HCT116 (cell line): ENCODE measurements at regions not wholly inside any gene's neighbourhood (a gene's known extent, or its start where the extent isn't known, plus 50 kb on each side); places are given as distances from the start of the nearest gene placed in this dataset.

ENCODE experiments used
- ATAC-seq: fragments of 200-7000 bp; cut with Tn5 transposase; 2 replicates; pipeline ENCODE4 v1.9.1; 2020; ENCODE audit warnings: mild to moderate bottlenecking, moderate library complexity
- BruUV-seq: library from RNA; stranded (reverse); fragments of 400-500 nt; replicated peaks from 2 replicates; lab custom pipeline; 2021; lab: Mats Ljungman, UMichigan
- CTCF ChIA-PET: fragments of 300-600 bp; sonication (Branson Sonifier 250); formaldehyde crosslinking; loops from one replicate; lab custom pipeline; 2021; ENCODE audit warnings: antibody characterized with exemption; lab: Charles Lee
- POLR2A ChIA-PET: fragments of 300-600, 350-600 bp; sonication (Branson Sonifier 250); formaldehyde crosslinking; loops from one replicate; lab custom pipeline; 2021; ENCODE audit warnings: antibody characterized with exemption; lab: Charles Lee
- RAD21 ChIA-PET, 2 experiments: fragments of 300-600 bp; sonication (Branson Sonifier 250); formaldehyde crosslinking; loops; one replicate each; lab custom pipeline; 2023; ENCODE audit warnings: low total read pairs in 2 of 2; ENCODE audit not compliant: uncharacterized antibody in 2 of 2, unreplicated experiment in 2 of 2, low non-redundant PET in 1 of 2; lab: Charles Lee
- DNase-seq: peaks from one replicate; pipeline ENCODE4 v3.0.0-alpha.2; 2010; ENCODE audit warnings: low read depth, low spot score
- H2AFZ ChIP-seq: fragments of 200-600 bp; shearing (Covaris generic), sonication (generic); 2 replicates; pipeline ENCODE4 v1.6.1; 2017; ENCODE audit warnings: low read depth, mixed run types, mixed read lengths, antibody characterized with exemption, low read length; ENCODE audit not compliant: poor library complexity, severe bottlenecking
- H3K27ac ChIP-seq: 2 replicates; pipeline ENCODE4 v1.5.1; 2012; ENCODE audit warnings: low read depth, low read length
- H3K27me3 ChIP-seq: fragments of 200-600 bp; sonication (generic); 2 replicates; pipeline ENCODE4 v1.6.1; 2016; ENCODE audit warnings: mixed run types, low read length, mixed read lengths; ENCODE audit not compliant: insufficient read depth
- H3K36me3 ChIP-seq, 2 experiments: fragments of 200-500 bp in 1 of 2; fragments of 200-600 bp in 1 of 2; sonication (Bioruptor generic) in 1 of 2; sonication (generic) in 1 of 2; 2 replicates each; pipeline versions ENCODE4 v1.5.1 to v1.6.1; 2014 to 2016; ENCODE audit warnings: low read length in 2 of 2, inconsistent platforms in 1 of 2, mixed read lengths in 1 of 2, mixed run types in 1 of 2; ENCODE audit not compliant: insufficient read depth in 2 of 2, control insufficient read depth in 1 of 2
- H3K4me1 ChIP-seq, 2 experiments: fragments of 200-600 bp in 1 of 2; sonication (generic) in 1 of 2; 2 replicates each; pipeline versions ENCODE4 v1.5.1 to v1.6.1; 2012 to 2017; ENCODE audit warnings: low read length in 2 of 2, inconsistent platforms in 1 of 2, mild to moderate bottlenecking in 1 of 2, mixed read lengths in 1 of 2, mixed run types in 1 of 2, moderate library complexity in 1 of 2; ENCODE audit not compliant: insufficient read depth in 2 of 2, control insufficient read depth in 1 of 2
- H3K4me2 ChIP-seq: fragments of 200-600 bp; sonication (generic); 2 replicates; pipeline ENCODE4 v1.6.1; 2017; ENCODE audit warnings: mixed run types, low read length, mixed read lengths
- H3K4me3 ChIP-seq, 2 experiments: fragments of 200-600 bp in 1 of 2; sonication (generic) in 1 of 2; replicated peaks in 1 of 2; 2 replicates each; pipeline ENCODE4 v1.5.1; 2011 to 2016; ENCODE audit warnings: low read length in 2 of 2, control low read depth in 1 of 2, low read depth in 1 of 2, mild to moderate bottlenecking in 1 of 2, mixed read lengths in 1 of 2, mixed run types in 1 of 2
- H3K79me2 ChIP-seq: fragments of 200-600 bp; sonication (generic); 2 replicates; pipeline ENCODE4 v1.6.1; 2017; ENCODE audit warnings: mild to moderate bottlenecking, mixed run types, low read length, moderate library complexity, mixed read lengths; ENCODE audit not compliant: insufficient read depth
- H3K9ac ChIP-seq: fragments of 200-600 bp; sonication (generic); 2 replicates; pipeline ENCODE4 v1.6.1; 2016; ENCODE audit warnings: low read length, mixed read lengths
- H3K9me2 ChIP-seq: fragments of 200-600 bp; sonication (generic), shearing (Covaris generic); 2 replicates; pipeline ENCODE4 v1.6.1; 2017; ENCODE audit warnings: mixed run types, mild to moderate bottlenecking, moderate library complexity; ENCODE audit not compliant: insufficient read depth
- H3K9me3 ChIP-seq, 2 experiments: fragments of 200-500 bp in 1 of 2; fragments of 200-600 bp in 1 of 2; sonication (Bioruptor generic) in 1 of 2; sonication (generic) in 1 of 2; 2 replicates each; pipeline ENCODE4 v1.6.1; 2014 to 2017; ENCODE audit warnings: low read length in 2 of 2, mixed read lengths in 2 of 2, inconsistent platforms in 1 of 2, low read depth in 1 of 2, mild to moderate bottlenecking in 1 of 2, mixed run types in 1 of 2, moderate library complexity in 1 of 2; ENCODE audit not compliant: control insufficient read depth in 1 of 2, insufficient read depth in 1 of 2
- H4K20me1 ChIP-seq: fragments of 200-600 bp; sonication (generic), shearing (Covaris generic); 2 replicates; pipeline ENCODE4 v1.6.1; 2017; ENCODE audit warnings: mixed run types, mild to moderate bottlenecking, moderate library complexity; ENCODE audit not compliant: insufficient read depth
- CBX3 ChIP-seq: IDR thresholded peaks from 2 replicates; pipeline ENCODE4 v1.6.1; 2012; ENCODE audit warnings: low read depth
- CEBPB ChIP-seq: IDR thresholded peaks from 2 replicates; pipeline ENCODE4 v1.6.1; 2012; ENCODE audit warnings: low read depth
- EGR1 ChIP-seq: IDR thresholded peaks from 2 replicates; pipeline ENCODE4 v1.6.1; 2012; ENCODE audit warnings: low read depth
- EZH2 ChIP-seq: fragments of 200-600 bp; sonication (generic); IDR thresholded peaks from 2 replicates; pipeline ENCODE4 v1.6.1; 2017; ENCODE audit warnings: antibody characterized with exemption, mixed run types
- FOSL1 ChIP-seq: IDR thresholded peaks from 2 replicates; pipeline ENCODE4 v1.6.1; 2012; ENCODE audit warnings: low read depth
- JUND ChIP-seq: IDR thresholded peaks from 2 replicates; pipeline ENCODE4 v1.6.1; 2012
- POLR2A ChIP-seq: IDR thresholded peaks from 2 replicates; pipeline ENCODE4 v1.7.0; 2011; ENCODE audit warnings: borderline replicate concordance; ENCODE audit not compliant: insufficient read depth, insufficient read length; ENCODE audit errors: extremely low read depth
- POLR2AphosphoS5 ChIP-seq: IDR thresholded peaks from 2 replicates; pipeline ENCODE4 v1.6.1; 2011; ENCODE audit warnings: mild to moderate bottlenecking, low read depth, low read length, moderate library complexity
- SIN3A ChIP-seq: IDR thresholded peaks from 2 replicates; pipeline ENCODE4 v1.6.1; 2012; ENCODE audit warnings: low read depth
- SP1 ChIP-seq: IDR thresholded peaks from 2 replicates; pipeline ENCODE4 v1.6.1; 2012; ENCODE audit warnings: low read depth
- SRF ChIP-seq: IDR thresholded peaks from 2 replicates; pipeline ENCODE4 v1.6.1; 2012; ENCODE audit warnings: low read depth
- TCF7L2 ChIP-seq: IDR thresholded peaks from 2 replicates; pipeline ENCODE4 v1.7.0; 2011; ENCODE audit warnings: borderline replicate concordance, inconsistent platforms; ENCODE audit not compliant: insufficient read depth, insufficient read length; ENCODE audit errors: extremely low read depth
- YY1 ChIP-seq: IDR thresholded peaks from 2 replicates; pipeline ENCODE4 v1.6.1; 2011; ENCODE audit warnings: low read length, low read depth, moderate library complexity, mild to moderate bottlenecking; ENCODE audit not compliant: insufficient replicate concordance; ENCODE audit errors: extremely low read depth
- ZNF274 ChIP-seq: fragments of 200-500 bp; sonication (Bioruptor generic); IDR thresholded peaks from 2 replicates; pipeline ENCODE4 v1.6.1; 2014; ENCODE audit warnings: mild to moderate bottlenecking, low read depth, low read length, inconsistent platforms
- intact Hi-C: fragments of 100-400 bp; cut with micrococcal nuclease; formaldehyde crosslinking; loops from 2 replicates; pipeline ENCODE4 v1.10.0; 2022
- TF ChIP-seq, protein P1 (sequence below): IDR thresholded peaks from 2 replicates; pipeline ENCODE4 v1.6.1; 2012; ENCODE audit warnings: low read depth
- TF ChIP-seq, protein P2 (sequence below): IDR thresholded peaks from 2 replicates; pipeline ENCODE4 v1.6.1; 2012
- TF ChIP-seq, protein P3 (sequence below): IDR thresholded peaks from 2 replicates; pipeline ENCODE4 v1.6.1; 2011; ENCODE audit warnings: mild to moderate bottlenecking, low read length, moderate library complexity; ENCODE audit not compliant: insufficient replicate concordance; ENCODE audit errors: extremely low read depth
- TF ChIP-seq, protein P4 (sequence below), 3 experiments: fragments of 200-600 bp in 1 of 3; sonication (generic) in 1 of 3; IDR thresholded peaks in 2 of 3; conservative IDR thresholded peaks in 1 of 3; 2 replicates each; pipeline ENCODE4 v1.5.1; 2012 to 2017; ENCODE audit warnings: low read depth in 2 of 3, low read length in 2 of 3, antibody characterized with exemption in 1 of 3, borderline replicate concordance in 1 of 3, control low read depth in 1 of 3, mild to moderate bottlenecking in 1 of 3, mixed read lengths in 1 of 3, mixed run types in 1 of 3, moderate library complexity in 1 of 3; ENCODE audit not compliant: insufficient read depth in 1 of 3
- TF ChIP-seq, protein P5 (sequence below): IDR thresholded peaks from 2 replicates; pipeline ENCODE4 v1.6.1; 2012

DNA sequence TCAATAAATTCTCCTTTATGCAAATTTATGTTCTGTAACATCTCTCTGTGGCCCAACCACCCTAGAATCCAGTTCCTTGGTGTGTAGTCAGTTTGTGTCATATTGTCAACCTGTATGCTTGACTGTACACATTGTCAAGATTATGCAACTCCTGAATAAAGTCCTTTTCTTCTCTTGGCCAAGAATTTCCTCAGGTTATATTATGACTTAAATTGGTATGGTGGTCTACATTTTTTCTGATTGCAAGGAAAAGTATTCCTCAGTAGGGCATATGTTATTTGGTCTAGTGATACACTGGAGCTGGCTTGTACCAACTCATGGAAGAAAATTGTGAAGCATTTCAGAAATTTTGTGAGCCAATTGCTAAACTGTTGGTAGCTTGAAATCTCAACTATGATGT is 482.8 kb upstream of the CHORDC1 start:
- H4K20me1 ChIP-seq = no peaks in the 10 kb centered on the region
- no peaks in the 10 kb centered on the region for H3K79me2 ChIP-seq
- no peak for DNase-seq
- H3K4me1 ChIP-seq = no peaks in the 10 kb centered on the region
- H3K4me2 ChIP-seq = no peak overlapping the region
- TF ChIP-seq, protein P1, sequence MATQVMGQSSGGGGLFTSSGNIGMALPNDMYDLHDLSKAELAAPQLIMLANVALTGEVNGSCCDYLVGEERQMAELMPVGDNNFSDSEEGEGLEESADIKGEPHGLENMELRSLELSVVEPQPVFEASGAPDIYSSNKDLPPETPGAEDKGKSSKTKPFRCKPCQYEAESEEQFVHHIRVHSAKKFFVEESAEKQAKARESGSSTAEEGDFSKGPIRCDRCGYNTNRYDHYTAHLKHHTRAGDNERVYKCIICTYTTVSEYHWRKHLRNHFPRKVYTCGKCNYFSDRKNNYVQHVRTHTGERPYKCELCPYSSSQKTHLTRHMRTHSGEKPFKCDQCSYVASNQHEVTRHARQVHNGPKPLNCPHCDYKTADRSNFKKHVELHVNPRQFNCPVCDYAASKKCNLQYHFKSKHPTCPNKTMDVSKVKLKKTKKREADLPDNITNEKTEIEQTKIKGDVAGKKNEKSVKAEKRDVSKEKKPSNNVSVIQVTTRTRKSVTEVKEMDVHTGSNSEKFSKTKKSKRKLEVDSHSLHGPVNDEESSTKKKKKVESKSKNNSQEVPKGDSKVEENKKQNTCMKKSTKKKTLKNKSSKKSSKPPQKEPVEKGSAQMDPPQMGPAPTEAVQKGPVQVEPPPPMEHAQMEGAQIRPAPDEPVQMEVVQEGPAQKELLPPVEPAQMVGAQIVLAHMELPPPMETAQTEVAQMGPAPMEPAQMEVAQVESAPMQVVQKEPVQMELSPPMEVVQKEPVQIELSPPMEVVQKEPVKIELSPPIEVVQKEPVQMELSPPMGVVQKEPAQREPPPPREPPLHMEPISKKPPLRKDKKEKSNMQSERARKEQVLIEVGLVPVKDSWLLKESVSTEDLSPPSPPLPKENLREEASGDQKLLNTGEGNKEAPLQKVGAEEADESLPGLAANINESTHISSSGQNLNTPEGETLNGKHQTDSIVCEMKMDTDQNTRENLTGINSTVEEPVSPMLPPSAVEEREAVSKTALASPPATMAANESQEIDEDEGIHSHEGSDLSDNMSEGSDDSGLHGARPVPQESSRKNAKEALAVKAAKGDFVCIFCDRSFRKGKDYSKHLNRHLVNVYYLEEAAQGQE = no peak
- no peak for TF ChIP-seq SRF
- no peak for TF ChIP-seq SIN3A
- no peak for TF ChIP-seq YY1
- no peak for TF ChIP-seq SP1
- TF ChIP-seq, protein P2, sequence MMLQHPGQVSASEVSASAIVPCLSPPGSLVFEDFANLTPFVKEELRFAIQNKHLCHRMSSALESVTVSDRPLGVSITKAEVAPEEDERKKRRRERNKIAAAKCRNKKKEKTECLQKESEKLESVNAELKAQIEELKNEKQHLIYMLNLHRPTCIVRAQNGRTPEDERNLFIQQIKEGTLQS = no peak
- no peak for TF ChIP-seq CEBPB
- TF ChIP-seq CBX3 = no peak
- no peak for TF ChIP-seq EGR1
- no peak for TF ChIP-seq TCF7L2
- TF ChIP-seq, protein P3, sequence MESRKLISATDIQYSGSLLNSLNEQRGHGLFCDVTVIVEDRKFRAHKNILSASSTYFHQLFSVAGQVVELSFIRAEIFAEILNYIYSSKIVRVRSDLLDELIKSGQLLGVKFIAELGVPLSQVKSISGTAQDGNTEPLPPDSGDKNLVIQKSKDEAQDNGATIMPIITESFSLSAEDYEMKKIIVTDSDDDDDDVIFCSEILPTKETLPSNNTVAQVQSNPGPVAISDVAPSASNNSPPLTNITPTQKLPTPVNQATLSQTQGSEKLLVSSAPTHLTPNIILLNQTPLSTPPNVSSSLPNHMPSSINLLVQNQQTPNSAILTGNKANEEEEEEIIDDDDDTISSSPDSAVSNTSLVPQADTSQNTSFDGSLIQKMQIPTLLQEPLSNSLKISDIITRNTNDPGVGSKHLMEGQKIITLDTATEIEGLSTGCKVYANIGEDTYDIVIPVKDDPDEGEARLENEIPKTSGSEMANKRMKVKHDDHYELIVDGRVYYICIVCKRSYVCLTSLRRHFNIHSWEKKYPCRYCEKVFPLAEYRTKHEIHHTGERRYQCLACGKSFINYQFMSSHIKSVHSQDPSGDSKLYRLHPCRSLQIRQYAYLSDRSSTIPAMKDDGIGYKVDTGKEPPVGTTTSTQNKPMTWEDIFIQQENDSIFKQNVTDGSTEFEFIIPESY = no peak
- TF ChIP-seq ZNF274 = no peak
- no peak for TF ChIP-seq FOSL1
- TF ChIP-seq, protein P4, sequence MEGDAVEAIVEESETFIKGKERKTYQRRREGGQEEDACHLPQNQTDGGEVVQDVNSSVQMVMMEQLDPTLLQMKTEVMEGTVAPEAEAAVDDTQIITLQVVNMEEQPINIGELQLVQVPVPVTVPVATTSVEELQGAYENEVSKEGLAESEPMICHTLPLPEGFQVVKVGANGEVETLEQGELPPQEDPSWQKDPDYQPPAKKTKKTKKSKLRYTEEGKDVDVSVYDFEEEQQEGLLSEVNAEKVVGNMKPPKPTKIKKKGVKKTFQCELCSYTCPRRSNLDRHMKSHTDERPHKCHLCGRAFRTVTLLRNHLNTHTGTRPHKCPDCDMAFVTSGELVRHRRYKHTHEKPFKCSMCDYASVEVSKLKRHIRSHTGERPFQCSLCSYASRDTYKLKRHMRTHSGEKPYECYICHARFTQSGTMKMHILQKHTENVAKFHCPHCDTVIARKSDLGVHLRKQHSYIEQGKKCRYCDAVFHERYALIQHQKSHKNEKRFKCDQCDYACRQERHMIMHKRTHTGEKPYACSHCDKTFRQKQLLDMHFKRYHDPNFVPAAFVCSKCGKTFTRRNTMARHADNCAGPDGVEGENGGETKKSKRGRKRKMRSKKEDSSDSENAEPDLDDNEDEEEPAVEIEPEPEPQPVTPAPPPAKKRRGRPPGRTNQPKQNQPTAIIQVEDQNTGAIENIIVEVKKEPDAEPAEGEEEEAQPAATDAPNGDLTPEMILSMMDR (IDR thresholded peaks at IDR 0.05 in 2 of 3, conservative IDR thresholded peaks at IDR 0.05 in 1 of 3; ENCODE audit: borderline replicate concordance in 1 of 3, insufficient read depth in 1 of 3, low read depth in 2 of 3, low read length in 2 of 3) = no peak
- TF ChIP-seq, protein P5, sequence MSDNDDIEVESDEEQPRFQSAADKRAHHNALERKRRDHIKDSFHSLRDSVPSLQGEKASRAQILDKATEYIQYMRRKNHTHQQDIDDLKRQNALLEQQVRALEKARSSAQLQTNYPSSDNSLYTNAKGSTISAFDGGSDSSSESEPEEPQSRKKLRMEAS = no peak
- TF ChIP-seq POLR2AphosphoS5 = no peak
- no peak for TF ChIP-seq POLR2A
- TF ChIP-seq JUND = no peak
- no peak for TF ChIP-seq EZH2
- TF ChIP-seq, all 23 proteins: peak for 0
- Histone ChIP-seq H3K27ac (no peak overlapping the region), H3K9ac (no peak overlapping the region), H3K9me3 (peaks cover 14% of the 10 kb centered on the region in 2 experiments; a peak in 2 of 4 replicates), H3K36me3 (no peaks in the 10 kb centered on the region), H3K4me3 (no peak overlapping the region), H3K9me2 (no peaks in the 10 kb centered on the region), H3K27me3 (no peaks in the 10 kb centered on the region), H2AFZ (no peak overlapping the region)
- ChIA-PET CTCF (no interaction called here), POLR2A (no interaction called here), RAD21 (no interaction called here)
- intact Hi-C loops = no loop called here
- no peak for ATAC-seq
- BruUV-seq = no TSS peak
